Ectodermal cell (in vitro differentiated cells): ENCODE measurements at regions not wholly inside any gene's neighbourhood (a gene's known extent, or its start where the extent isn't known, plus 50 kb on each side); places are given as distances from the start of the nearest gene placed in this dataset.
"Not testable (repeated sequence)": the region's sequence is repeated elsewhere in the genome, so short reads cannot be mapped to it uniquely, and the experiment has no call there.

Experiments used
- H3K27ac ChIP-seq: 2 replicates; pipeline ENCODE4 v1.7.0; 2013; ENCODE audit warnings: mild to moderate bottlenecking, low read depth, low read length; ENCODE audit not compliant: insufficient read depth, poor library complexity, severe bottlenecking
- H3K27me3 ChIP-seq: 2 replicates; pipeline ENCODE4 v1.7.0; 2013; ENCODE audit warnings: mild to moderate bottlenecking, low read length; ENCODE audit not compliant: insufficient read depth, control insufficient read depth, poor library complexity, severe bottlenecking
- H3K36me3 ChIP-seq: one replicate; pipeline ENCODE4 v1.7.0; 2013; ENCODE audit warnings: low read length; ENCODE audit not compliant: control insufficient read depth, insufficient read depth
- H3K4me1 ChIP-seq: one replicate; pipeline ENCODE4 v1.7.0; 2013; ENCODE audit warnings: low read length; ENCODE audit not compliant: control insufficient read depth, insufficient read depth
- H3K4me3 ChIP-seq: 2 replicates; pipeline ENCODE4 v1.7.0; 2013; ENCODE audit warnings: low read depth, low read length, control low read depth; ENCODE audit not compliant: insufficient read depth
- H3K9me3 ChIP-seq: 2 replicates; pipeline ENCODE4 v1.7.0; 2013; ENCODE audit warnings: mild to moderate bottlenecking, low read length, moderate library complexity; ENCODE audit not compliant: control insufficient read depth
- WGBS, 2 experiments: methylation state at CpG; one replicate each; pipeline ENCODE4 v1.1.7; 2013; ENCODE audit warnings: missing lambda C conversion rate in 2 of 2; 5-methylcytosine and 5-hydroxymethylcytosine counted together

DNA sequence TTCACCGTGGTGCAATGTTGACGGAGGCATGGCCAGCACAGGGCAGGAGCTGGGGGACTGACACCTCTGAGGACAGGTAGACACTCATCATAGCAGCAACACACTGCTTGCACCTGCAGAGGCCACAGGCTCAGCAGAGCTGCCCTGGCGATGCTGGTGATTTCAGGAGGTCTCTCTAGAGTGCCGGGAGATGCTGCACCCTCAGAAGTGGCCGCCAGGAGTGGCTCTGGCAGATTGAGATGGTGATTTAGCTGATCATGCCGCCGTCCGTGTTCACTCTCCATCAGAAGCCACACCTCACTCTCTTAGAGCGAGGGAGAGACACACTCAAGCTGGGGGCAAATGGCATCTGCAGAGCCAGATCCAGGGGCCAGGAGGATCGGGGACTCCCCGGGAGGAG is 244.6 kb upstream of the SGCG start:
- no peaks in the 10 kb centered on the region for H3K27me3 ChIP-seq
- H3K9me3 ChIP-seq, result no peaks in the 10 kb centered on the region
- 83% methylated on average over 11 of the region's 11 CpGs for WGBS, 2 experiments
- no peak overlapping the region for H3K27ac ChIP-seq
- no peaks in the 10 kb centered on the region for H3K36me3 ChIP-seq
- no peaks in the 10 kb centered on the region for H3K4me1 ChIP-seq
- no peak overlapping the region for H3K4me3 ChIP-seq

- Histone ChIP-seq H3K27me3 (no peaks in the 10 kb centered on the region), H3K9me3 (no peaks in the 10 kb centered on the region), H3K4me1 (no peaks in the 10 kb centered on the region), H3K4me3 (no peak overlapping the region), H3K36me3 (no peaks in the 10 kb centered on the region), H3K27ac (no peak overlapping the region)
- 94 to 95% methylated on average over 13 of the region's 13 CpGs for WGBS, 2 experiments
Observed at GRCh38 chr13:22937241-22937640, 243.5 kb upstream of the SGCG start.

DNA sequence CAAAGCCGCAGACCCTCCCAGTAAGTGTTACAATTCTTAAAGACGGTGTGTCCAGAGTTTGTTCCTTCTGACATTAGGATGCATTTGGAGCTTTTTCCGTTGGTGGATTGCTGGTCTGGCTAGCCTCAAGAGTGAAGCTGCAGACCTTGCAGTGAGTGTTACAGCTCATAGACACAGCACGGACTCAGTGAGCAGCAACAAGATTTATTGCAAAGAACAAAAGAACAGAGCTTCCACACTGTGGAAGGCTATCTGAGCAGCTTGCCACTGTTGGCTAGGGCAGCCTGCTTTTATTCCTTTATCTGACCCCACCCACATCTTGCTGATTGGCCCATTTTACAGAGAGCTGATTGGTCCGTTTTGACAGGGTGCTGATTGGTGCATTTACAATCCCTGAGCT is 242.8 kb upstream of the SGCG start:
- no peak overlapping the region for H3K27ac ChIP-seq
- H3K36me3 ChIP-seq, result no peaks in the 10 kb centered on the region
- H3K4me1 ChIP-seq, result no peaks in the 10 kb centered on the region
- H3K4me3 ChIP-seq, result no peak overlapping the region
- no peaks in the 10 kb centered on the region for H3K27me3 ChIP-seq
- H3K9me3 ChIP-seq, result no peaks in the 10 kb centered on the region
- WGBS, 2 experiments, result 96% methylated on average over 5 of the region's 5 CpGs

GRCh38 chr13:22938576-22938975 is 242.2 kb upstream of the SGCG start:
- Histone ChIP-seq H3K36me3 (no peaks in the 10 kb centered on the region), H3K27ac (no peak overlapping the region), H3K27me3 (no peaks in the 10 kb centered on the region), H3K9me3 (no peaks in the 10 kb centered on the region), H3K4me3 (no peak overlapping the region), H3K4me1 (no peaks in the 10 kb centered on the region)
- WGBS, 2 experiments, result 93% methylated on average over 22 of the region's 22 CpGs

GRCh38 chr13:22939157-22939556 is 241.6 kb upstream of the SGCG start:
- Histone ChIP-seq H3K36me3 (no peaks in the 10 kb centered on the region), H3K9me3 (no peaks in the 10 kb centered on the region), H3K27me3 (no peaks in the 10 kb centered on the region), H3K4me1 (no peaks in the 10 kb centered on the region), H3K27ac (no peak overlapping the region), H3K4me3 (no peak overlapping the region)
- 88 to 89% methylated on average over 3 of the region's 3 CpGs for WGBS, 2 experiments

DNA sequence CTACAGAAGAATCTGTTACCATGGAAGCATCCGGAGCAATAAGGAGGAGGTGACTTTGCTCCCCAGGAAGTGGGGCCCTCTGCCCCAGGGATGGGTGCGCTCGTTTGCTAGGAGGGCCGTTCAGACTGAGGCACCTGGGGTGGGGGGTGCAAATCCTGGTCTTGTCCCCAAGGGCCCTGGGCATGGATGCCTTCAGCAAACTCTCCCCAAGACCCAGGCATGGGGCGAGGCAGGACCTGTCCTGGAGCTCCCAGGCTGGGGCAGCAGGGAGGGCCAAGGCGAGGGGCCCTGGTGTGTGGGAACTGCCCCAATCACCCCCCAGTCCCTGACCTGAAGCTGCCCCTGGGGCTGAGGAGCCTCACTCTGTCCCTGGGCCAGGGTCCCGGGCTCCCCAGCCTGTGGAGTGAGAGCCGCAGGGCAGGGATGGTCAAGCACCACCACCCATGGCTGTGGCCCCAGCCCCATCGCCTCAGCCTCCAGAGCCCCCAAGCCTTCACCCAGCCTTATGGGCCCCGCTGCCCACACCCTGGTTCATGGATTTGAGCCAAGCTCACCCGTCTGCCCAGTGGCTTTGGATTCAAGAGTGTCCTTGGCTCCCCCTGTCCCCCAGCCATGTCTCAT is 240.6 kb upstream of the SGCG start:
- no peak overlapping the region for H3K4me3 ChIP-seq
- no peaks in the 10 kb centered on the region for H3K4me1 ChIP-seq
- H3K27ac ChIP-seq, result no peak overlapping the region
- no peaks in the 10 kb centered on the region for H3K27me3 ChIP-seq
- WGBS, 2 experiments, result 93 to 94% methylated on average over 11 of the region's 11 CpGs
- no peaks in the 10 kb centered on the region for H3K9me3 ChIP-seq
- H3K36me3 ChIP-seq, result no peaks in the 10 kb centered on the region

DNA sequence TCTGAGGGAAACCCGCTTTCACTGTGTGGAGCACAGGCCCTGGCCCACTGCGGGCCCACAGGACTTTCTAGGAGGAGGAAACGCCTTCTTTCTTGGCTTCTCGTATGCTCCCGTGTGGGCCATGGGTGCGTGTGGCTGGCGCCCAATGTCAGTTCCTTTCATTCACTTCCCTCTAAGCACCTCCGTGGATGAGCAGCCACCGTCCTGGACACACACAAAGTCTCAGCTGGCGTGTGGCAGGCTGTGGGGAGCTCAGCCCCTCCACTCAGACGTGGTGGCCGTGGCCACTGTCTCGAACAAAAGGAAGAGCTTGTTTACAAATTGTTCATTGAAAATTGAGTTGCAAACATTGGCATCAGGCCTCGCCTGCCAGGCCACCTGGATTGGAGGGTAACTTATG is 240.0 kb upstream of the SGCG start:
- H3K4me3 ChIP-seq, result no peak overlapping the region
- no peaks in the 10 kb centered on the region for H3K27me3 ChIP-seq
- H3K36me3 ChIP-seq, result no peaks in the 10 kb centered on the region
- no peak overlapping the region for H3K27ac ChIP-seq
- no peaks in the 10 kb centered on the region for H3K9me3 ChIP-seq
- WGBS, 2 experiments, result 93 to 96% methylated on average over 13 to 14 of the region's 14 CpGs
- no peaks in the 10 kb centered on the region for H3K4me1 ChIP-seq

GRCh38 chr13:22941495-22941894 is 239.3 kb upstream of the SGCG start:
- H3K27me3 ChIP-seq, H3K4me1 ChIP-seq, H3K27ac ChIP-seq, H3K36me3 ChIP-seq, H3K9me3 ChIP-seq, H3K4me3 ChIP-seq: not testable (repeated sequence)
- 93 to 95% methylated on average over 6 of the region's 8 CpGs for WGBS, 2 experiments

DNA sequence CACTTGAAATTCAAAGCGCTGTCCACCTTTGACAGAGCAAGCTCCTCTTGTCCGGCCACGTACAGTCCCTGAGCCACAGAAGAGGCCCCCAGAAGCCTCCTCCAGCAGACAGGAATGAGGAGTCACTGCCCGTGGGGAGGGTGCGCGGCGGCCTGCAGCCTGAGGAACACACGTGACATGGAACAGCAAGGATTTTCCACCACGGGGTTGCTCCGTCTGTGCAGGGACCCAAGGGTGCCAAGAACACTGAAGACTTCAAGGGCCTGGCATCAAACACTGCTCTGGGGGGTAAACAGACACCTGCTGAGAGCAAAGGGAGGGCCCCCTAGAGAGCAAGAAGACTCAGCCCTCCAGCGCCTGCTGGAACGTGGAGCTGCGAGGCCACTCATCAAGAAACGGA is 237.9 kb upstream of the SGCG start:
- not testable (repeated sequence) for H3K27me3 ChIP-seq, H3K4me1 ChIP-seq, H3K4me3 ChIP-seq, H3K9me3 ChIP-seq, H3K27ac ChIP-seq, H3K36me3 ChIP-seq
- 94% methylated on average over 13 of the region's 14 CpGs for WGBS, 2 experiments

DNA sequence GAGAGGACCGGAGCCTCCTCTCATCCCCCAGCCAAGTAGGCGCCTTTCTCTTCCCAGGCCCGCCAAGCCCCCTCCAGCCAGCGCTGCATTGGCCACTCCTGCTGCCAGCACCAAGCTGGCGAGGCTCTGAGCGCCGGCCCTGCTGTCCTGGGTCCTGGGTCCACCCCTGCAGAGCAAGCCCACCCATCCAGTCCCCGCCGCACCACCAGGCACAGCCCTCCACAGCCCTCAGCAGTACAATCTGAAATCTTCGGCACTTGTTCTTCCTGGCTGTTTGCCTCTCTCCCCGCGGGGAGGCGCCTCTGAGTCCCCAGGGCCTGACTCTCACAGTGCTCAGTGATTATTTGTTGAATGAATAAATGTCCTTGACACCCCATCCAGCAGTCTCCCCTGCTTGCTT is 236.4 kb upstream of the SGCG start:
- 79 to 83% methylated on average over 13 of the region's 13 CpGs for WGBS, 2 experiments
- H3K9me3 ChIP-seq, result no peaks in the 10 kb centered on the region
- no peaks in the 10 kb centered on the region for H3K4me1 ChIP-seq

More for the DNA sequence above, 236.4 kb upstream of the SGCG start:
- H3K27me3 ChIP-seq, result no peaks in the 10 kb centered on the region
- no peak overlapping the region for H3K27ac ChIP-seq
- no peaks in the 10 kb centered on the region for H3K36me3 ChIP-seq
- H3K4me3 ChIP-seq, result no peak overlapping the region
